GM19324 (cell line): ENCODE measurements at regions not wholly inside any gene's neighbourhood (a gene's known extent, or its start where the extent isn't known, plus 50 kb on each side); places are given as distances from the start of the nearest gene placed in this dataset.
"Not testable (repeated sequence)": the region's sequence is repeated elsewhere in the genome, so short reads cannot be mapped to it uniquely, and the experiment has no call there.

Experiments used
- ATAC-seq: cut with Tn5 transposase; IDR thresholded peaks from one replicate; pipeline ENCODE4 v1.9.1; 2021; ENCODE audit warnings: mild to moderate bottlenecking, moderate library complexity; ENCODE audit not compliant: unreplicated experiment, low FRiP score

- no peak for ATAC-seq
These were observed 108.7 kb upstream of the KMT2C start for GRCh38 chr7:152544481-152544927.

- no peak for ATAC-seq
These were observed 108.0 kb upstream of the KMT2C start for GRCh38 chr7:152543799-152544198.

- no peak for ATAC-seq
These were observed 106.1 kb upstream of the KMT2C start for GRCh38 chr7:152541892-152542291.

GRCh38 chr7:152539190-152539495 lies 103.3 kb upstream of the KMT2C start:
- ATAC-seq = not testable (repeated sequence)

- not testable (repeated sequence) for ATAC-seq
These were observed 102.8 kb upstream of the KMT2C start for GRCh38 chr7:152538346-152539189.

GRCh38 chr7:152537639-152538038 lies 101.8 kb upstream of the KMT2C start:
- no peak for ATAC-seq

GRCh38 chr7:152528612-152529011 lies 92.8 kb upstream of the KMT2C start:
- no peak for ATAC-seq

- no peak for ATAC-seq
These were observed 91.8 kb upstream of the KMT2C start for GRCh38 chr7:152527610-152528032.

GRCh38 chr7:152523916-152524315 lies 88.1 kb upstream of the KMT2C start:
- ATAC-seq = no peak

GRCh38 chr7:152522571-152523067 lies 86.8 kb upstream of the KMT2C start:
- no peak for ATAC-seq

- ATAC-seq = no peak
These were observed 85.9 kb upstream of the KMT2C start for GRCh38 chr7:152521420-152522337.

- no peak for ATAC-seq
These were observed 85.1 kb upstream of the KMT2C start for GRCh38 chr7:152520861-152521302.

- no peak for ATAC-seq
These were observed 83.5 kb upstream of the KMT2C start for GRCh38 chr7:152519290-152519689.

GRCh38 chr7:152516216-152516615 lies 80.4 kb upstream of the KMT2C start:
- no peak for ATAC-seq

- not testable (repeated sequence) for ATAC-seq
These were observed 79.6 kb upstream of the KMT2C start for GRCh38 chr7:152515266-152515950.

GRCh38 chr7:152514771-152515105 lies 78.9 kb upstream of the KMT2C start:
- ATAC-seq = no peak

GRCh38 chr7:152513861-152514770 lies 78.3 kb upstream of the KMT2C start:
- no peak for ATAC-seq

- ATAC-seq = no peak
These were observed 76.9 kb upstream of the KMT2C start for GRCh38 chr7:152512706-152513105.

- ATAC-seq = no peak
These were observed 75.9 kb upstream of the KMT2C start for GRCh38 chr7:152511736-152512135.

GRCh38 chr7:152508701-152509100 lies 72.9 kb upstream of the KMT2C start:
- no peak for ATAC-seq
